GM12864 (cell line): ENCODE measurements at regions not wholly inside any gene's neighbourhood (a gene's known extent, or its start where the extent isn't known, plus 50 kb on each side); places are given as distances from the start of the nearest gene placed in this dataset.
"Not testable (repeated sequence)": the region's sequence is repeated elsewhere in the genome, so short reads cannot be mapped to it uniquely, and the experiment has no call there.

Source experiments
- DNase-seq: peaks from one replicate; pipeline ENCODE4 v3.0.0-alpha.2; 2011; ENCODE audit warnings: low read depth
- H3K4me3 ChIP-seq: 2 replicates; pipeline ENCODE4 v1.5.1; 2011; ENCODE audit warnings: mild to moderate bottlenecking, low read depth, low read length, control low read depth
- CTCF ChIP-seq: IDR thresholded peaks from 2 replicates; pipeline ENCODE4 v1.5.1; 2011; ENCODE audit warnings: low read depth, mild to moderate bottlenecking, moderate library complexity, low read length, control low read depth, inconsistent platforms; ENCODE audit errors: missing control alignments

- no peak overlapping the region for H3K4me3 ChIP-seq
- TF ChIP-seq CTCF: no peak
- no peak for DNase-seq
These were observed 90.1 kb downstream of the HIF1AN start for GRCh38 chr10:100625816-100626215.

DNA sequence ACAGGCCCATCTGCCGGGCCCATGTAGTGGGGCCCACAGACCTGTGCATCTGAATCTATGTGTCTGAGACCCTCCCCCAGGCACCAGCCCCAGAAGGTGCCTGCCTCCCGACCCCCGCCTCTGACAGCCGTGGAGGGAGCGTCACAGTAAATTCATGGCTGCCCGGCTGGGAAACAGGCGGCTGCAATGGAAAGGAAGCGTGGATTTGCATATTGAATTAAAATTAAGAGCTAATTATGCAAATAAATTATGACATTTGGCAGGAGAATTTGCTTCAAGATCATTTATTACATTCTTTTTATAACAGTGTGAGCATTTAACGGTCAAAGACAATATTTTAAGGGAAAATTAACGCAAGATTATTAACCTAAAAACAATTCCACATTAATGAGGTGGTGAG lies 92.3 kb downstream of the HIF1AN start:
- no peak overlapping the region for H3K4me3 ChIP-seq
- no peak for TF ChIP-seq CTCF
- DNase-seq: no peak

- no peak for DNase-seq
- no peak overlapping the region for H3K4me3 ChIP-seq
- no peak for TF ChIP-seq CTCF
These were observed 95.4 kb downstream of the HIF1AN start for GRCh38 chr10:100631192-100631591.

GRCh38 chr10:100632027-100632426 lies 96.3 kb downstream of the HIF1AN start:
- DNase-seq: no peak
- no peak overlapping the region for H3K4me3 ChIP-seq
- no peak for TF ChIP-seq CTCF

GRCh38 chr10:100634034-100634433 lies 98.3 kb downstream of the HIF1AN start:
- DNase-seq: no peak
- no peak for TF ChIP-seq CTCF

GRCh38 chr10:100636848-100637553 lies 101.3 kb downstream of the HIF1AN start:
- no peak for DNase-seq
- no peak overlapping the region for H3K4me3 ChIP-seq
- TF ChIP-seq CTCF: no peak

More at GRCh38 chr10:100634034-100634433, 98.3 kb downstream of the HIF1AN start:
- no peak overlapping the region for H3K4me3 ChIP-seq

DNA sequence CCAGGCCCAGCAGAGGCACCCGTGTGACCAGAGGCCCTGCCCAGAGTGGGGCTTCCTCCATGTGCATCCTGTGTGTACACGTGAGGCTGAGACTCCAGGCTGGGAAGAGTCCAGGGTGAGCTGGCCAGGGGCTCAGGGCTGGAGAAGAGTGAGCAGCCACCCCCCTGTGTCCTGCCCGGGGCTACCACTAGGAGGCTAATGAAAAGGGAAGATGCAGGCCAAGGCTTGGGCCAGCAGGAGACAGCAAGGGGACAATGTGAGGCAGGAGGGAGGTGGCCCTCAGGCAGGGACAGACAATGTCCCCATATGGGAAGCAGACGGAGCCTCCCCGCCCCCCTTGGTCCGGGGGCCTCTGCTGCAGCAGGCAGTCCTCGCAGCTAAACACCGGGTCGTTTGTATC lies 102.0 kb downstream of the HIF1AN start:
- no peak for DNase-seq
- peak; percentile 52 for TF ChIP-seq CTCF

DNA sequence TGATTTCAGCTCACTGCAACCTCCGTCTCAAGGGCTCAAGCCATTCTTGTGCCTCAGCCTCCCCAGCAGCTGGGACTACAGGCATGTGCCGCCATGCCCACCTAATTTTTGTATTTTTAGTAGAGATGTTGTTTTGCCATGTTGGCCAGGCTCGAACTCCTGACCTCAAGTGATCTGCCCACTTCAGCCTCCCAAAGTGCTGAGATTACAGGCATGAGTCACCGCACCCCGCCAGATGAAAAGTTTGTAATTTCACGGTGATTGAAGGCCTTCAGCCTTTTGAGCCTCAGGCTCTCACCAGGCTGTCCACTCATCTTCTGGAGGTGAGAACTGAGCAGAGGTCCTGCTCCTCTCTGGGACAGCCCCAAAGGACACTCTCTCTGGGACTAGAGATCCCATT lies 103.2 kb downstream of the HIF1AN start:
- H3K4me3 ChIP-seq, DNase-seq: not testable (repeated sequence)

More for the DNA sequence above, 102.0 kb downstream of the HIF1AN start:
- no peak overlapping the region for H3K4me3 ChIP-seq
